GM15510 (cell line): ENCODE measurements at regions not wholly inside any gene's neighbourhood (a gene's known extent, or its start where the extent isn't known, plus 50 kb on each side); places are given as distances from the start of the nearest gene placed in this dataset.

ENCODE experiments used
- POLR2A ChIP-seq: IDR thresholded peaks from 3 replicates; pipeline ENCODE4 v1.6.1; 2011; ENCODE audit warnings: borderline replicate concordance; ENCODE audit not compliant: insufficient read length; ENCODE audit errors: extremely low read depth

DNA sequence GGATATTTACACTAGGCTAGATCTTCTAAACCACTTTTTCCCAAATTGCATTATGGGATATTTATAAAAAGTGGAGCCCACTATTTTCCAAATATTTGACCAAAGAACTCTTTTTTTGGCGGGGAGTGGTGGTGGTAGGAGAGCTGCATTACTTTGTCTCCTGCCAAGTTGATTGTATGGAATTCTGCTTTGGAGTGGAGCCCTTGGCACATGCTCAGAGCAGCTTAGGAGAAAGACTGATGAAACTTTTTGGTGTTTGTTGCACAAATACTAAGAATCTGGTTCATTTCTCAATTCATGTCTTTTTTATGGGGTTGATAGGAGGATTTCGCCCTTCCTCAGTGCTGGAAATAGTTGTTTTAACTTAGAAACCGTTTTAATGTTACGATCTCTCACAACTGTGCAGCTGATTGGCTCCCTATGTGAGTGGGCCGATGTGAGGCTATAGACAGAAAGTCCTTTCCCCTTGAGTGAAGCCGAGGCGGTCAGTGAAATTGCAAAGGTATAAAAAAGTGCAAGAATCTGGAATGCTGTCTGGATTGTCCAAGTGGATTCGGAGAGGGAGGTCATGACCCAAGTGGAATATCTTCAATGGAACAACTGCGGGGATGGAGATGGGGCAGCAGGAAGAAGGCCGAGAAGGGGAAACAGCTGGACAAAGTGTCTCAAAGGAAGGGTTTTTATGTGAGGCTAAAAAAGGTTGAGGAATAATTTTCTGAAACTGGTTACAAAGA lies 415.9 kb downstream of the FGF9 start:
- TF ChIP-seq POLR2A: no peak

DNA sequence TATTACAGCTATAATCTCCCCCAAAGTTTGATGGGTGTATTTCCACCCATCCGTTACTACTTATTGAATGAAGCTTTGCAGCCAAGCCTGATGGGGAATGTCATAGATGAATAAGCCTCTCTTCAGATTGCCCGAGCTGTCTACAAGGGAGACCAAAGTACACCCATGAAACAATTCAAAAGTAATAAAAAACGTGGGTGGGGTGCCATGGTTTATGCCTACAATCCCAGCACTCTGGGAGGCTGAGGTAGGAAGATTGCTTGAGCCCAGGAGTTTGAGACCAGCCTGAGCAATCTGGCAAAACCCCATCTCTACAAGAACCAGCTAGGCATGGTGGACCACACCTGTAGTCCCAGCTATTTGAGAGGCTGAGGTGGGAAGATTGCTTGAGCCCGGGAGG lies 419.2 kb downstream of the FGF9 start:
- TF ChIP-seq POLR2A: no peak

DNA sequence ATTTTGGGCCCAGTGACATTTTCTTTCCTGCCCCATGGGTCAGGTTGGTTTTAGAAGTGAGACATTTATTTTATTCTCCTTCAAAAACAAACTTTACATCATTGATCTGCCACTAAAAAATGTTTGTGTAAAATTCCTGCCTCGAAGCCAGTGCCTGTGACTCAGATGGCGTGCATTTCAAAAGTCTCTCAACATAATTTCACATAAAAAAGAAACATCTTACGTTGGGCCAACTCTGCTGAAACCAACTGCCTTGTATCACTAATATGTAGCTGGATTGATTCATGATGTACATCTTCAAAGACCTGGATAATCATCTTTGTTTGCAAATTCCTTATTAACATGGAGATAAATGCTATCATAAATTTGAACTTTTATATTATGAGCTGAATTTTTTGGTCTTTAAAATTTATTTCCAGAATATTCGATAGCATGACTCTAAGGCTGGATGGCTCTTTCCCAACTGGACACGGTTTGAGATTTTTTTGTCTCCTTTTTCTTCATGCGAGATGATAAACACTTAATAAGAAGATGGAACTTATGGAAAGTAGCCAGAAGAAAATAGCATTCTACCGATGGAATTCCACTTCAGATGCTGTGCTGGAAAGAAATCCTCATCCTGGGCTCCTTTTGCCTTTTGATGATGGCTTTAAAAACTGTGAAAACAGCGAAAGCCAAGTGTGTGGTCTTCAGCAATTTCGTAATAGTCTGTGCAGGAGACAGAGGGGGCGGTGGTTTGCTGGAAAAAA lies 420.5 kb downstream of the FGF9 start:
- TF ChIP-seq POLR2A: no peak

GRCh38 chr13:22091971-22092300 lies 421.1 kb downstream of the FGF9 start:
- no peak for TF ChIP-seq POLR2A

DNA sequence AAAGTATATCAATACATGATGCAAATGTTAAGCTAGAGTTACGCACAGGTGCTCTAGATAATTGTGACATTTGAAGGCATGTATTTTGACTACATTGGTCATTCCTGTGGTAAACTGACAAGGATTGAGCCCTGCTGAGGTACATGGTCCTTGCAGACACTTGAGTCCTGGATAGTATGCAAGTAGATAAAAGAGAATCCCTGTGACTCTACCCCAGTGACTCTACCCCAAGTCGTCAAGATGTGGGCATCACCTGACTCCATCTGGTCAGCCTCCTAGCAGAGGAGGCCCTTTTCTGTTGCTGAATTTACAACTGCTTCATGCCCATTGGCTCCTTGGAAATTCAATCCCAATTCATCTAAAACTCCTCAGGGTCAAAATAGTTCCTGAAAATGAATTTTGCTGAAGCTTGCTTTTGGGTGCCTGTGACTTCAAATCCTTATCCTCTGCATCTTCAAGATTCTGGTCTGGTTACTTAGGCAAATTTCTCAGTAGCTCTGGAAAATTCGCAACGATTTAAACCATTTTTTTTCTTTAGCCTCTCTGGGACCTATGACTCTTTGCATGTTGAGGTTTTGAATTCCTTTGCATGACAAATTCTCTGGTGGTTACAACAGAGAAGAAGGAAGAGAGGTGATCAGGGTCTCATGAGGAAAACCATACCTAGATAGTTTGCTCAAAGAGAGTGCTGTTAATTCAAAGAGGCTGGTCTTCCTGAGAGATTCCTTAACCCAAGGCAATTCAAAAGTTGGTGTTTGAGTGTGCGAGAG lies 422.1 kb downstream of the FGF9 start:
- no peak for TF ChIP-seq POLR2A

GRCh38 chr13:22095794-22096193 lies 424.9 kb downstream of the FGF9 start:
- no peak for TF ChIP-seq POLR2A

DNA sequence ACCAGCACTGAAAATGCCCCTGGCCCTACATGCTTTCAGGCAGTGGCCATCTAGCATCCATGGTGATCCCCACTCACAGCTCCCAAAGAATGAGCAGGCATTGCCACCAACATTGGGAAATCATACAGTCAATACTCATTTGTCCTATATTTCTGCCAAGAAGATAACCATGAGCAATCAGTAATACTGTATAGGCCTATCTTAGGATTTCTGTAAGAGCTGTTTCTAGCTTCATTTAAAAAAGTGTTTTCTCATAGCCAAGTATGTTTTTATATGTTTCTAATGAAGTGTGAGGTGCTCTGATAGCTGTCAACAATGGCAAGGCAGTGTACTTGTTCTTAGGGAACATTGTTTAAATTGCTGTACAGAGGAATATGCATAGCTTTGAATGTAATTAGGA lies 428.7 kb downstream of the FGF9 start:
- no peak for TF ChIP-seq POLR2A

DNA sequence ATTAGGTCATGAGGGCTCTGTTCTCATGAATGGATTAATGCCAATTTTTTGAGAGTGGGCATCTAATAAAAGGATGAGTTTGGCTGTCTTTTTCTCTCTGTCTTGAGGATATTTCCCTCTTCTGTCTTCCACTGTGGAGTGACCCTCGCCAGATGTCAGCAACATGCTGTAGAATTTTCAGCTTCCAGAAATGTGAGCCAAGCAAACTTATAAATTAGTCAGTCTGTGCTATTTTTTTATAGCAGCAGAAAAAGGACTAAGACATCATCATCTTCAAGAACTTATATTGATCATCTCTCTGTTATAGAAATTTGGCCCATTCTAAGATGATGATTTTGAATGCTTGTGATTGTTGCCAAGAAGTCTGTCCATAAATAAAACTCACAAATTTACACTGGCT lies 431.4 kb downstream of the FGF9 start:
- no peak for TF ChIP-seq POLR2A

DNA sequence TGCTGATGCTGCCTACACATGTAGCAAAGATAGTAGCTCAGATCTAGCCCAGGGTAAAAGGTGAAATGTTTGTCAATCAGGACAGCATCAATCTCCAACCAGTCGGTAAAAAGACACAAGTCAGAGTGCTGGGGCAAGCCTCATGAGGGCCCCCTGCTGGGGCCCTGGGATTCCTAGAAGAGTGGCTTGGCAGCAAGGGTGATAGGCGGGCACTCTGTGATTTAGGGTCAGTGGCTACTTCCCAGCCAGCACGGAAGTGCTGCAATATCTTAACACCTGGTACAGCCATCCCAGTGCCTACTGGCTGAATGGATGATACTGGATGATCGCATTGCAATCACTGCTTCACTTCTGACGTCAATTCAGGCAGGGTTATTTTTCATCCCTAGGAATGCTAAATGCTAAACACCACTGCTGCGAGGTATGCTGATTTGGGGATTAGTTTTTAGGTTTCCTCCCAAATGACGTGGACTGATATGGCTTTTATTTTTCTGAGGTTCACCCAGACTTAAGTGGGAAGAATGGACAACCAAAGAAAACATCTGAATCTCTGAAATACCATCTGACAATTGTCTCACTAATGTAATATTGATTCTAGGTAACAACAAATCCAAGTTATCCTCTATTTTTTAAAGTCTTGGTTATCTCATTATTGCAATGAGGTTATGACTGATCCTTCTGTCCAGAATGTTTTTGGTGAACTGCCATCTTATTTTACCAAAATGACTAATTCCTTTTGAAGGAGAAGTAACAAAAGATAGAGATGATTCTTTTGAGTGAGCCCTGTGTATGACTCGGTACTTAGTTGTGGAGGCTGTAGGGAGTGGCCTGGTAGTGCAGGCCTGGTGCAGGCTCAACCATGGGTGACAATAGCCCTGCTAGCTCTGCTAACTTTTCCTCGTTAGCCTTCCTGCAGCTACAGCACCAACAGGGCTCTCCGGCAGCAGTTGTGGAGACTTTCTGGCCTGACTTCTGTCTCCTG lies 432.5 kb downstream of the FGF9 start:
- no peak for TF ChIP-seq POLR2A

- TF ChIP-seq POLR2A: no peak
These were observed 435.2 kb downstream of the FGF9 start for GRCh38 chr13:22106058-22106457.

DNA sequence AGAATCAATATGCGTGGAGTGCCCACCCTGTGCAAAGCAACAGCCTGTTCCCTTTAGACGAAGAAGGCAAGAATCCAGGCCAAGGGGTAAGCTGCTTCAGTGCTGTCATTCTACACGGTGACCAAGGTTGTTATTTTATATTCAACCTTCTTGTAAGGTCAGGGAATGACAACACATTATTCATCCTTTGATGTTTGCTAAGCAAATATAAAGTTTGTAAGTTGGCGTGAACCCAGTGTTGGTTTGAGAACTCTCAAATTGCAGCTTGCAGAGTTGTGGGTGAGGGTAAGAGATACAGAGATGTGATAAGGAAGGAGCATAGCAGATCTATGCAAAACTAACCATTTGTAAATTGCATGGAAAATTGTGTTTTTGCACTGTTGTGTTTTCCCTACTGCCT lies 436.7 kb downstream of the FGF9 start:
- no peak for TF ChIP-seq POLR2A

DNA sequence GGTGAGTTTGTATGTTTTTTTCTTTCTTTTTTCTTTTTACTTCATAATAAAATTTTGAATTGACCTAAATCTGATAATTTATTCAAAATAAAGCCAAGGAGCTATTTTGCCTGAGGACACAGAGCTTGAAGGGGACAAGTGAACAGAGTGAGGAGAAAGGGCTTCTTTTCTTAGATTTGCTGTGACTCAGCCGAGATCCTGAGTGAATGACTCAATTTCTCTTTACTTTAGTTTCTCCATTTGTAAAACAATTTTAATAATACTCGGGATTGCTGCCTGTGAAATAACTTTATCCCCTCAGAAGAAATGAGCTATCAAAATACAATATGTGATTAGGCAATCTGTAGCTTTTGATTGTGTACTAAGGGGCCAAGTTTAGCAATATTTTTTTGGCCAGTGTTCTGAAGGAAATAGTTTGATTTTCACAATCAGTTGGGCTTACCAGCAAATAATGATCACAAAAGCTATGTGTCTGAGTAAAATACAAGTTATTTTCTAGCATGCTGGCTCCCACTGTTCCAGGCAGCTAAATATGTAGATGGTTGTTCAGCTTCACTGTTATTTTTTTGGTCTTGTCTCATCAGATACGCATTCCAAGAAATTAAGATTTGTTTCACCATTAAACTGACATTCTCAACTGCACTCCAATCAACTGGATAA lies 437.5 kb downstream of the FGF9 start:
- no peak for TF ChIP-seq POLR2A

DNA sequence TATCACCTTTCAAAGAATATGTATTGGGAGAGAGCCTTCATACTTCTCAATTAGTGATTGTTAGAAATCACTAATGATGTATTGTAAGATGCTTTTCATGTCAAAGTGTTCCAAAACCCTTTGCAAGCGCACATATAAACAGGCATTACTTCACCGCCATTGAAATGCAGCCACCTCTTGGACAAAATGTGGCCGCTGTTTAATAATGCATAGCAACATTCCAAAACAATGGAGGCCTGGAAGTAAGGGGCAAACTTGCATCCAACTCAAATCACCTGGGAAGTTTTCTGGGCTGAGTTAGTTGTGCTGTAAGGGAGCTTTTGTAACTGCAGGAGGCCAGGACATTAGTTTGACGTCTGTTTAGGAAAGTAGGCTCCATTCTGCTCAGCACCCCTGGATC lies 438.1 kb downstream of the FGF9 start:
- TF ChIP-seq POLR2A: no peak

- TF ChIP-seq POLR2A: no peak
These were observed 439.5 kb downstream of the FGF9 start for GRCh38 chr13:22110368-22110767.

- TF ChIP-seq POLR2A: no peak
These were observed 440.4 kb downstream of the FGF9 start for GRCh38 chr13:22111152-22111783.
